Hematopoietic multipotent progenitor cell treated with erythropoietin and hydrocortisone succinate and interleukin-3 and kit ligand, for 17 days (in vitro differentiated cells): ENCODE measurements at regions not wholly inside any gene's neighbourhood (a gene's known extent, or its start where the extent isn't known, plus 50 kb on each side); places are given as distances from the start of the nearest gene placed in this dataset.

Experiments used
- DNase-seq: peaks from one replicate; pipeline ENCODE4 v3.0.0-alpha.2; 2015; ENCODE audit warnings: low spot score

- DNase-seq: no peak
Measured at GRCh38 chr15:54722342-54722986, 474.3 kb downstream of the RSL24D1 start.

GRCh38 chr15:54719325-54719724, 477.4 kb downstream of the RSL24D1 start:
- DNase-seq: no peak

GRCh38 chr15:54707805-54708752, 488.7 kb downstream of the RSL24D1 start:
- DNase-seq: no peak

- DNase-seq: no peak
Measured at GRCh38 chr15:54687628-54688027, 509.1 kb downstream of the RSL24D1 start.
